AG04449 (cell line): ENCODE measurements at regions not wholly inside any gene's neighbourhood (a gene's known extent, or its start where the extent isn't known, plus 50 kb on each side); places are given as distances from the start of the nearest gene placed in this dataset.

ENCODE experiments used
- CTCF ChIA-PET: fragments of 350-600 bp; formaldehyde crosslinking; extraction: SDS; loops from one replicate; lab custom pipeline; 2021; ENCODE audit warnings: antibody characterized with exemption; lab: Yijun Ruan, JAX
- POLR2A ChIA-PET: fragments of 400-600, 350-600 bp; formaldehyde crosslinking; extraction: SDS; loops from one replicate; lab custom pipeline; 2020; ENCODE audit warnings: antibody characterized with exemption, inconsistent platforms; lab: Yijun Ruan, JAX
- DNase-seq: peaks from one replicate; pipeline ENCODE4 v3.0.0-alpha.2; 2010; ENCODE audit warnings: low read depth, low spot score
- H3K4me3 ChIP-seq: 2 replicates; pipeline ENCODE4 v1.5.1; 2011; ENCODE audit warnings: low read depth, mild to moderate bottlenecking, control low read depth, low read length
- TF ChIP-seq, protein P1 (sequence below): IDR thresholded peaks from one replicate; pipeline ENCODE4 v1.5.1; 2011; ENCODE audit warnings: mild to moderate bottlenecking, moderate library complexity, low read length, control low read depth, inconsistent platforms; ENCODE audit not compliant: insufficient read depth; ENCODE audit errors: missing control alignments

GRCh38 chr12:4137015-4137414 is 136.5 kb upstream of the CCND2 start:
- no peak overlapping the region for H3K4me3 ChIP-seq
- CTCF ChIA-PET = no interaction called here
- DNase-seq = no peak
- POLR2A ChIA-PET = no interaction called here
- TF ChIP-seq, protein P1, sequence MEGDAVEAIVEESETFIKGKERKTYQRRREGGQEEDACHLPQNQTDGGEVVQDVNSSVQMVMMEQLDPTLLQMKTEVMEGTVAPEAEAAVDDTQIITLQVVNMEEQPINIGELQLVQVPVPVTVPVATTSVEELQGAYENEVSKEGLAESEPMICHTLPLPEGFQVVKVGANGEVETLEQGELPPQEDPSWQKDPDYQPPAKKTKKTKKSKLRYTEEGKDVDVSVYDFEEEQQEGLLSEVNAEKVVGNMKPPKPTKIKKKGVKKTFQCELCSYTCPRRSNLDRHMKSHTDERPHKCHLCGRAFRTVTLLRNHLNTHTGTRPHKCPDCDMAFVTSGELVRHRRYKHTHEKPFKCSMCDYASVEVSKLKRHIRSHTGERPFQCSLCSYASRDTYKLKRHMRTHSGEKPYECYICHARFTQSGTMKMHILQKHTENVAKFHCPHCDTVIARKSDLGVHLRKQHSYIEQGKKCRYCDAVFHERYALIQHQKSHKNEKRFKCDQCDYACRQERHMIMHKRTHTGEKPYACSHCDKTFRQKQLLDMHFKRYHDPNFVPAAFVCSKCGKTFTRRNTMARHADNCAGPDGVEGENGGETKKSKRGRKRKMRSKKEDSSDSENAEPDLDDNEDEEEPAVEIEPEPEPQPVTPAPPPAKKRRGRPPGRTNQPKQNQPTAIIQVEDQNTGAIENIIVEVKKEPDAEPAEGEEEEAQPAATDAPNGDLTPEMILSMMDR = no peak

DNA sequence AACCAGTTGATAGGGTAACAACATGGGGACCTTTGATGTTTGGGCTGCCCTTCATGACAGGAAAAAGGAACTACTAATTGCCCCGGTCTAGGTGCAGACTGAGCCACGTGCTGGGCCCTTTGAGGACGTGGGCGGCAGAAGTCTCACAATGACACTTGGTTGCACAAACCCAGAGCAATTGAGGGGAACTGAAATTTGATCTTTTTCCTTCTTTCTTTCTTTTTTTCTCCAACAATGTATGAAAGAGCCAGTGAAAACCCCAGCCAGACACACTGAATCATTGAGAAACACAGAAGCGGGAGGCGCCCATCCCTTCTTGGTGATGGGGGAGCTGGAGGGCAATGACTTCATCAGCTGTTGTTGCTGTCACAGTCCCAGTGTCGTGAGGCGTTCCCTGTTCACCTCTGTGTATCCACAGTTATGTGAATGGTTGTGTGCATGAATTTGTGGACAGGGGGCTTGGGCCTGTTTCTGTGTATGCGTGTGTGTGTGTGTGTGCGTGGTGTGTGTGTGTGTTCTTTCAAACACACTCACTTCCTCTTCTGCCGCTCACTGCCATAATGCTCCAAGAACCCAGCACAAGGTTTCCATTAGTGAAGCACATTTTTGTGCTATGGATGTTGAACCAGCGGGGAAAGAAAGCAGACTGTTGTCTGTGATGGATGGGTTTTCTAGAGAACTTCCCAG is 137.5 kb upstream of the CCND2 start:
- CTCF ChIA-PET = no interaction called here
- no peak overlapping the region for H3K4me3 ChIP-seq
- no peak for DNase-seq
- POLR2A ChIA-PET = no interaction called here
- TF ChIP-seq, protein P1 = no peak

GRCh38 chr12:4134448-4135263 is 138.9 kb upstream of the CCND2 start:
- CTCF ChIA-PET = no interaction called here
- TF ChIP-seq, protein P1 = no peak
- POLR2A ChIA-PET = no interaction called here
- DNase-seq = no peak
- H3K4me3 ChIP-seq = no peak overlapping the region

GRCh38 chr12:4133636-4134447 is 139.7 kb upstream of the CCND2 start:
- POLR2A ChIA-PET = no interaction called here
- no peak overlapping the region for H3K4me3 ChIP-seq

GRCh38 chr12:4133029-4133428 is 140.5 kb upstream of the CCND2 start:
- ChIA-PET POLR2A (no interaction called here), CTCF (no interaction called here)
- no peak for DNase-seq
- TF ChIP-seq, protein P1 = no peak
- H3K4me3 ChIP-seq = no peak overlapping the region

More at GRCh38 chr12:4133636-4134447, 139.7 kb upstream of the CCND2 start:
- DNase-seq = no peak
- TF ChIP-seq, protein P1 = no peak
- CTCF ChIA-PET = no interaction called here
